ENCODE measurements at regions not wholly inside any gene's neighbourhood (a gene's known extent, or its start where the extent isn't known, plus 50 kb on each side); places are given as distances from the start of the nearest gene placed in this dataset.

GRCh38 chr6:170146640-170147039 is 144.2 kb downstream of the DLL1 start:
- TF ChIP-seq CTCF (IDR thresholded peaks at IDR 0.05; ENCODE audit: low read depth, low read length) (no peak), POLR2A (IDR thresholded peaks at IDR 0.05; ENCODE audit: extremely low read depth, insufficient read length) (no peak), MYC (IDR thresholded peaks at IDR 0.05; ENCODE audit: low read depth, low read length) (no peak)
